AG10803 (cell line): ENCODE measurements at regions not wholly inside any gene's neighbourhood (a gene's known extent, or its start where the extent isn't known, plus 50 kb on each side); places are given as distances from the start of the nearest gene placed in this dataset.

Experiments
- DNase-seq: peaks from one replicate; pipeline ENCODE4 v3.0.0; 2010; ENCODE audit warnings: low read depth
- H3K4me3 ChIP-seq: 2 replicates; pipeline ENCODE4 v1.5.1; 2011; ENCODE audit warnings: mild to moderate bottlenecking, low read length, control low read depth
- CTCF ChIP-seq: conservative IDR thresholded peaks from 2 replicates; pipeline ENCODE4 v1.5.1; 2011; ENCODE audit warnings: mild to moderate bottlenecking, low read length, control low read depth, inconsistent platforms

- no peak for DNase-seq
- no peak overlapping the region for H3K4me3 ChIP-seq
- no peak for TF ChIP-seq CTCF
Observed at GRCh38 chr10:109127363-109127762, 795.9 kb downstream of the XPNPEP1 start.

- H3K4me3 ChIP-seq: no peak overlapping the region
- TF ChIP-seq CTCF: no peak
- DNase-seq: no peak
Observed at GRCh38 chr10:109126541-109126940, 796.8 kb downstream of the XPNPEP1 start.

GRCh38 chr10:109126016-109126415 lies 797.3 kb downstream of the XPNPEP1 start:
- DNase-seq: no peak
- H3K4me3 ChIP-seq: no peak overlapping the region
- TF ChIP-seq CTCF: no peak

GRCh38 chr10:109115179-109115578 lies 808.1 kb downstream of the XPNPEP1 start:
- TF ChIP-seq CTCF: no peak
- no peak for DNase-seq

GRCh38 chr10:109114579-109114978 lies 808.7 kb downstream of the XPNPEP1 start:
- DNase-seq: no peak
- no peak for TF ChIP-seq CTCF
- no peak overlapping the region for H3K4me3 ChIP-seq

More at GRCh38 chr10:109115179-109115578, 808.1 kb downstream of the XPNPEP1 start:
- H3K4me3 ChIP-seq: no peak overlapping the region

- H3K4me3 ChIP-seq: no peak overlapping the region
- DNase-seq: no peak
- TF ChIP-seq CTCF: no peak
Observed at GRCh38 chr10:109106604-109107003, 816.7 kb downstream of the XPNPEP1 start.

- no peak for TF ChIP-seq CTCF
- no peak overlapping the region for H3K4me3 ChIP-seq
- no peak for DNase-seq
Observed at GRCh38 chr10:109105725-109106124, 817.6 kb downstream of the XPNPEP1 start.
